ENCODE measurements at regions not wholly inside any gene's neighbourhood (a gene's known extent, or its start where the extent isn't known, plus 50 kb on each side); places are given as distances from the start of the nearest gene placed in this dataset.
"Not testable (repeated sequence)": the region's sequence is repeated elsewhere in the genome, so short reads cannot be mapped to it uniquely, and the experiment has no call there.

GRCh38 chr11:122002047-122002446 is 114.0 kb downstream of the BLID start:
- Mint-ChIP-seq H3K9me3 (no peaks in the 10 kb centered on the region), H3K27ac (no peak overlapping the region), H3K27me3 (ENCODE audit: low read depth, poor library complexity) (no peaks in the 10 kb centered on the region), H3K4me1 (no peaks in the 10 kb centered on the region), H3K4me3 (no peak overlapping the region), H3K36me3 (ENCODE audit: low read depth) (no peaks in the 10 kb centered on the region)
- TF ChIP-seq CTCF (IDR thresholded peaks at IDR 0.05), result no peak
- no peak for DNase-seq

DNA sequence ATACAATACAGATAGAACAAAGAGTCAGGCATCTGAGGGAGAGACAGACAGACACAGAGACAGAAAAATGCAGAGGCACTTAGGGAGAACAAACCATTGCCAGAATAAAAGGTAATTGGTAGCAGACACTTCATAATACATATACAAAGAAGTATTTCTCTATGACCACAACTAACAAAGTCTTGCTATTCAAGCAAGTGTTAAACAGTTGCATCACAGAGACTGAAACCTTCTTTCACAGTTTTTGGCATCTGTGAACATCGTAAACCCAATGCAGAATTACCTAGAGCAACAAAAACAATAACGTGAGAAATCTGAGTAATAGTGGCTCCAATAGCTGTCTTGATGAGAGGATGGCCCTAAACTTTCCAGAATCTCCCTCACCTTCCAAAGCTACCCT is 116.4 kb downstream of the BLID start:
- Mint-ChIP-seq H3K4me1 (no peaks in the 10 kb centered on the region), H3K36me3 (ENCODE audit: low read depth) (peaks cover under 1% of the 10 kb centered on the region), H3K27ac (no peak overlapping the region), H3K4me3 (no peak overlapping the region), H3K9me3 (peaks cover 2% of the 10 kb centered on the region), H3K27me3 (ENCODE audit: low read depth, poor library complexity) (peaks cover 3% of the 10 kb centered on the region)
- TF ChIP-seq CTCF (IDR thresholded peaks at IDR 0.05), result no peak
- no peak for DNase-seq

DNA sequence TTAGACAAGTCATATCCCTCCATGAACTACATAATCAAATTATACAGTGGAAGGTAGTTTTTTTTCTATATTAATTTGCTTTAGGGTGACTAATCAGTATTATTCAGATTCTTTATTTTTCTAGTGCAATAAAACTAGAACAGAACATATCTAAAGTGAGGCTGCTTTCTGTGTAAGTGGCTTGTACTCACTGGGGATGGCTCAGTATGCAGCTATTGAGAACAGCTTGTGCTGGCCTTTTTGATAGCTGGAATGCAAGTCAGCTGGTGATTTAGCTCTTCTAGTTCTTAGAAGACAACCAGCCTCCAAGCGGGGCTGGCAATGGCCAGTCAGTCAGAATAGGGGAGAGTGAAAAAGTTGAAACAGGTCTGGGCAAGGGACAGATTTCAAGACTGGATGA is 119.4 kb downstream of the BLID start:
- DNase-seq, result no peak
- Mint-ChIP-seq H3K36me3 (ENCODE audit: low read depth) (peaks cover 8% of the 10 kb centered on the region), H3K27me3 (ENCODE audit: low read depth, poor library complexity) (peaks cover 3% of the 10 kb centered on the region), H3K9me3 (peaks cover 10% of the 10 kb centered on the region), H3K4me3 (no peak overlapping the region), H3K27ac (no peak overlapping the region), H3K4me1 (no peaks in the 10 kb centered on the region)
- no peak for TF ChIP-seq CTCF (IDR thresholded peaks at IDR 0.05)

- no peak for TF ChIP-seq CTCF (IDR thresholded peaks at IDR 0.05)
- DNase-seq, result no peak
- Mint-ChIP-seq H3K4me1 (peaks cover 6% of the 10 kb centered on the region), H3K27ac (no peak overlapping the region), H3K36me3 (ENCODE audit: low read depth) (no peaks in the 10 kb centered on the region), H3K27me3 (ENCODE audit: low read depth, poor library complexity) (peaks cover 8% of the 10 kb centered on the region), H3K9me3 (peaks cover 9% of the 10 kb centered on the region), H3K4me3 (no peak overlapping the region)
Observed at GRCh38 chr11:121983901-121984300, 132.1 kb downstream of the BLID start.

DNA sequence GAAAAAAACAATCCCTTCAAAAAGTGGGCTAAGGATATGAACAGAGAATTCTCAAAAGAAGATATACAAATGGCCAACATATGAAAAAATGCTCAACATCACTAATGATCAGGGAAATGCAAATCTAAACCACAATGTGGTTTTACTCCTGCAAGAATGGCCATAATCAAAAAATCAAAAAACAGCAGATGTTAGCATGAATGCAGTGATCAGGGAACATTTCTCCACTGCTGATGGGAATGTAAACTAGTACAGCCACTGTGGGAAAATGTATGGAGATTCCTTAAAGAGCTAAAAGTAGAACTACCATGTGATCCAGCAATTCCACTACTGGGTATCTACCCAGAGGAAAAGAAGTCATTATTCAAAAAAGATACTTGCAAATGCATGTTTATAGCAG is 138.1 kb downstream of the BLID start:
- not testable (repeated sequence) for DNase-seq; H3K36me3 Mint-ChIP-seq (ENCODE audit: low read depth)
- peaks cover 59% of the 10 kb centered on the region for H3K9me3 Mint-ChIP-seq

GRCh38 chr11:121968638-121969037 is 147.4 kb downstream of the BLID start:
- no peak for DNase-seq
- peaks cover 11% of the 10 kb centered on the region for H3K4me1 Mint-ChIP-seq
- no peaks in the 10 kb centered on the region for H3K36me3 Mint-ChIP-seq (ENCODE audit: low read depth)
- H3K27me3 Mint-ChIP-seq (ENCODE audit: low read depth, poor library complexity), result peaks cover 9% of the 10 kb centered on the region
- no peak for TF ChIP-seq CTCF (IDR thresholded peaks at IDR 0.05)
- H3K9me3 Mint-ChIP-seq, result peaks cover 21% of the 10 kb centered on the region
- H3K27ac Mint-ChIP-seq, result no peak overlapping the region
- no peak overlapping the region for H3K4me3 Mint-ChIP-seq

More for the DNA sequence above, 138.1 kb downstream of the BLID start:
- not testable (repeated sequence) for H3K4me3 Mint-ChIP-seq; H3K4me1 Mint-ChIP-seq; H3K27ac Mint-ChIP-seq; H3K27me3 Mint-ChIP-seq (ENCODE audit: low read depth, poor library complexity)

All from nephron progenitor cell (in vitro differentiated cells).